ENCODE measurements at regions not wholly inside any gene's neighbourhood (a gene's known extent, or its start where the extent isn't known, plus 50 kb on each side); places are given as distances from the start of the nearest gene placed in this dataset.

GRCh38 chr2:107013884-107014283 is 127.9 kb upstream of the ST6GAL2 start:
- H3K4me1 ChIP-seq, result no peaks in the 10 kb centered on the region
- no peak for DNase-seq
- intact Hi-C loops (cut with DNase I; ENCODE audit: low total_unique reads), result no loop called here
- no peaks in the 10 kb centered on the region for H3K9me3 ChIP-seq
- no peaks in the 10 kb centered on the region for H3K27me3 ChIP-seq
- TF ChIP-seq CTCF (IDR thresholded peaks at IDR 0.05) (no peak), POLR2A (IDR thresholded peaks at IDR 0.05) (no peak)
- no peak overlapping the region for H3K4me3 ChIP-seq
- no peaks in the 10 kb centered on the region for H3K36me3 ChIP-seq
- no peak overlapping the region for H3K27ac ChIP-seq

GRCh38 chr2:107018366-107018765 is 132.4 kb upstream of the ST6GAL2 start:
- Histone ChIP-seq H3K9me3 (no peaks in the 10 kb centered on the region), H3K36me3 (no peaks in the 10 kb centered on the region), H3K27me3 (no peaks in the 10 kb centered on the region), H3K4me3 (no peak overlapping the region), H3K4me1 (no peaks in the 10 kb centered on the region), H3K27ac (no peak overlapping the region)
- no peak for DNase-seq
- TF ChIP-seq CTCF (IDR thresholded peaks at IDR 0.05) (no peak), POLR2A (IDR thresholded peaks at IDR 0.05) (no peak)
- intact Hi-C loops (cut with DNase I; ENCODE audit: low total_unique reads), result no loop called here

- Histone ChIP-seq H3K9me3 (no peaks in the 10 kb centered on the region), H3K27me3 (no peaks in the 10 kb centered on the region), H3K27ac (no peak overlapping the region), H3K36me3 (no peaks in the 10 kb centered on the region), H3K4me1 (no peaks in the 10 kb centered on the region), H3K4me3 (no peak overlapping the region)
- intact Hi-C loops (cut with DNase I; ENCODE audit: low total_unique reads), result no loop called here
- DNase-seq, result no peak
- TF ChIP-seq POLR2A (IDR thresholded peaks at IDR 0.05), result no peak
- no peak for TF ChIP-seq CTCF (IDR thresholded peaks at IDR 0.05)
These were observed 134.4 kb upstream of the ST6GAL2 start for GRCh38 chr2:107020392-107020791.

GRCh38 chr2:107024269-107024668 is 138.3 kb upstream of the ST6GAL2 start:
- Histone ChIP-seq H3K9me3 (no peaks in the 10 kb centered on the region), H3K4me3 (no peak overlapping the region), H3K4me1 (no peaks in the 10 kb centered on the region), H3K27ac (no peak overlapping the region), H3K27me3 (peaks cover 0 to 5% of the 10 kb centered on the region in 2 donors), H3K36me3 (no peaks in the 10 kb centered on the region)
- DNase-seq, result no peak
- TF ChIP-seq POLR2A (IDR thresholded peaks at IDR 0.05) (no peak), CTCF (IDR thresholded peaks at IDR 0.05) (no peak)
- intact Hi-C loops (cut with DNase I; ENCODE audit: low total_unique reads), result no loop called here

GRCh38 chr2:107025291-107025857 is 139.4 kb upstream of the ST6GAL2 start:
- TF ChIP-seq POLR2A (IDR thresholded peaks at IDR 0.05) (no peak), CTCF (IDR thresholded peaks at IDR 0.05) (no peak)
- intact Hi-C loops (cut with DNase I; ENCODE audit: low total_unique reads), result no loop called here
- no peaks in the 10 kb centered on the region for H3K9me3 ChIP-seq
- no peak overlapping the region for H3K27ac ChIP-seq
- no peaks in the 10 kb centered on the region for H3K36me3 ChIP-seq
- H3K27me3 ChIP-seq, result peaks cover 0 to 5% of the 10 kb centered on the region in 2 donors
- H3K4me1 ChIP-seq, result no peaks in the 10 kb centered on the region
- DNase-seq, result no peak
- no peak overlapping the region for H3K4me3 ChIP-seq

Measured in uterus (tissue), 3 donors.